ENCODE measurements at regions not wholly inside any gene's neighbourhood (a gene's known extent, or its start where the extent isn't known, plus 50 kb on each side); places are given as distances from the start of the nearest gene placed in this dataset.
A peak's percentile ranks its signal among the peaks of the same experiment; 100 is the strongest.

- no peak overlapping the region for H3K9ac ChIP-seq (ENCODE audit: low read length in 3 of 3)
- no peak for TF ChIP-seq CTCF (IDR thresholded peaks at IDR 0.05; ENCODE audit: borderline replicate concordance, extremely low read depth, insufficient read depth)
- H3K36me3 ChIP-seq (ENCODE audit: control insufficient read depth in 2 of 3, insufficient read depth in 3 of 3, low read length in 3 of 3), result no peaks in the 10 kb centered on the region
- no peaks in the 10 kb centered on the region for H3K27me3 ChIP-seq (ENCODE audit: control insufficient read depth, insufficient read depth, low read length)
- peaks cover 0 to 5% (median 0%) of the 10 kb centered on the region in 3 donors for H3K4me1 ChIP-seq (ENCODE audit: control insufficient read depth in 2 of 3, insufficient read depth in 2 of 3, low read depth in 1 of 3, low read length in 3 of 3)
- intact Hi-C loops (cut with DNase I), result no loop called here
- no peak overlapping the region for H3K27ac ChIP-seq (ENCODE audit: low read depth in 2 of 2, low read length in 2 of 2)
- H3K4me3 ChIP-seq (ENCODE audit: low read length in 3 of 3), result no peak overlapping the region
- DNase-seq (no peak), FAIRE-seq (no peak)
- no peaks in the 10 kb centered on the region for H3K9me3 ChIP-seq (ENCODE audit: control insufficient read depth in 2 of 3, insufficient read depth in 1 of 3, low read length in 3 of 3)
Measured at GRCh38 chr22:26888887-26889286, 231.5 kb downstream of the MIAT start.

GRCh38 chr22:26889802-26890201 is 232.4 kb downstream of the MIAT start:
- TF ChIP-seq CTCF (IDR thresholded peaks at IDR 0.05; ENCODE audit: borderline replicate concordance, extremely low read depth, insufficient read depth), result no peak
- H3K9me3 ChIP-seq (ENCODE audit: control insufficient read depth in 2 of 3, insufficient read depth in 1 of 3, low read length in 3 of 3), result no peaks in the 10 kb centered on the region
- DNase-seq (no peak), FAIRE-seq (no peak)
- H3K36me3 ChIP-seq (ENCODE audit: control insufficient read depth in 2 of 3, insufficient read depth in 3 of 3, low read length in 3 of 3), result no peaks in the 10 kb centered on the region
- no peak overlapping the region for H3K9ac ChIP-seq (ENCODE audit: low read length in 3 of 3)
- no peak overlapping the region for H3K27ac ChIP-seq (ENCODE audit: low read depth in 2 of 2, low read length in 2 of 2)
- no peak overlapping the region for H3K4me3 ChIP-seq (ENCODE audit: low read length in 3 of 3)
- intact Hi-C loops (cut with DNase I), result no loop called here
- H3K27me3 ChIP-seq (ENCODE audit: control insufficient read depth, insufficient read depth, low read length), result no peaks in the 10 kb centered on the region
- H3K4me1 ChIP-seq (ENCODE audit: control insufficient read depth in 2 of 3, insufficient read depth in 2 of 3, low read depth in 1 of 3, low read length in 3 of 3), result peaks cover 0 to 5% (median 0%) of the 10 kb centered on the region in 3 donors

DNA sequence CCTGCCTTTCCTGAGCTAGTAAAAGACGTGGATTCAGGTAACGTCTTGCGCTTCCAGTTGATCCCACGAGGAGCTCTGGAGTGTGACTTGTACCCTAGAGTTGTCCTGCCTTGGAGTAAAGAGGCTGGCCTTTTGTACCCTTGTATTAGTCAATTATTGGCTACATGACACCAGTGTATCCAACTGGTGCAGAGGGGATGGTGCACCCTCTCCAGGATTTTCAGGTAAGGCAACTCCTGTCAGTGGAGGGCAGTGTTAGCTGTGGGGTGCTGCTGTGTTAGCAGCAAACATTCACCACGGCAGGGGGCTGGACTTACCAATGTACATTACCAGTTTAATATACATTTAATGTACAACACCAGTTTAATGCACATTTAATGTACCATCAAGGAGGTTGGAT is 233.5 kb downstream of the MIAT start:
- Histone ChIP-seq H3K4me1 (ENCODE audit: control insufficient read depth in 2 of 3, insufficient read depth in 2 of 3, low read depth in 1 of 3, low read length in 3 of 3) (peaks cover 0 to 3% (median 0%) of the 10 kb centered on the region in 3 donors), H3K27me3 (ENCODE audit: control insufficient read depth, insufficient read depth, low read length) (no peaks in the 10 kb centered on the region), H3K9me3 (ENCODE audit: control insufficient read depth in 2 of 3, insufficient read depth in 1 of 3, low read length in 3 of 3) (no peaks in the 10 kb centered on the region), H3K9ac (ENCODE audit: low read length in 3 of 3) (no peak overlapping the region), H3K4me3 (ENCODE audit: low read length in 3 of 3) (no peak overlapping the region), H3K36me3 (ENCODE audit: control insufficient read depth in 2 of 3, insufficient read depth in 3 of 3, low read length in 3 of 3) (no peaks in the 10 kb centered on the region), H3K27ac (ENCODE audit: low read depth in 2 of 2, low read length in 2 of 2) (no peak overlapping the region)
- FAIRE-seq (no peak), DNase-seq (peak in 3 of 5 donors; percentile 22 to 48 (median 26))
- TF ChIP-seq CTCF (IDR thresholded peaks at IDR 0.05; ENCODE audit: borderline replicate concordance, extremely low read depth, insufficient read depth), result peak; percentile 12
- intact Hi-C loops (cut with DNase I), result no loop called here

DNA sequence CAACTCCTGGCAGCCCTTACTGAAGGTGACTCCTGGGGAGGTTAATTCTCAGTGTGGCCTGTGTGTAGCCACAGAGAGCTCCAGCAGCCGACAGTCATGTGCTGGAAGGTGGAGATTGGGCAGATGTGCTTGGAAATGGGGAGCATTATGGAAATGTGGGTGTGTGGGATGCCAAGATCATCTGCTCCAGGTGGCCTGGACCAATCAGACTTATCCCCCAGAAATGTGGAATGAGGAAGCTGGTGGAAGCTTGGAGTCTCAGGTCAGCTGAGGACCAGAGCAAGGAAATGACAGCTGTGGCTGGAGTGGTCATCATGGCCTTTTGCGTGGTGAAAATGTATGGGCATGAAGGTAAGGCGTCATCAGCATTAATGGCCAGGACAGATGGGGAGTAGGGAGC is 234.0 kb downstream of the MIAT start:
- no peak for FAIRE-seq
- H3K36me3 ChIP-seq (ENCODE audit: control insufficient read depth in 2 of 3, insufficient read depth in 3 of 3, low read length in 3 of 3), result no peaks in the 10 kb centered on the region
- H3K27ac ChIP-seq (ENCODE audit: low read depth in 2 of 2, low read length in 2 of 2), result no peak overlapping the region
- no peaks in the 10 kb centered on the region for H3K27me3 ChIP-seq (ENCODE audit: control insufficient read depth, insufficient read depth, low read length)
- no peaks in the 10 kb centered on the region for H3K9me3 ChIP-seq (ENCODE audit: control insufficient read depth in 2 of 3, insufficient read depth in 1 of 3, low read length in 3 of 3)
- TF ChIP-seq CTCF (IDR thresholded peaks at IDR 0.05; ENCODE audit: borderline replicate concordance, extremely low read depth, insufficient read depth), result no peak
- H3K4me3 ChIP-seq (ENCODE audit: low read length in 3 of 3), result no peak overlapping the region
- no peaks in the 10 kb centered on the region for H3K4me1 ChIP-seq (ENCODE audit: control insufficient read depth in 2 of 3, insufficient read depth in 2 of 3, low read depth in 1 of 3, low read length in 3 of 3)
- intact Hi-C loops (cut with DNase I), result no loop called here
- no peak overlapping the region for H3K9ac ChIP-seq (ENCODE audit: low read length in 3 of 3)
- DNase-seq, result no peak

All from kidney (tissue), 13 donors.